ENCODE measurements at regions not wholly inside any gene's neighbourhood (a gene's known extent, or its start where the extent isn't known, plus 50 kb on each side); places are given as distances from the start of the nearest gene placed in this dataset.

DNA sequence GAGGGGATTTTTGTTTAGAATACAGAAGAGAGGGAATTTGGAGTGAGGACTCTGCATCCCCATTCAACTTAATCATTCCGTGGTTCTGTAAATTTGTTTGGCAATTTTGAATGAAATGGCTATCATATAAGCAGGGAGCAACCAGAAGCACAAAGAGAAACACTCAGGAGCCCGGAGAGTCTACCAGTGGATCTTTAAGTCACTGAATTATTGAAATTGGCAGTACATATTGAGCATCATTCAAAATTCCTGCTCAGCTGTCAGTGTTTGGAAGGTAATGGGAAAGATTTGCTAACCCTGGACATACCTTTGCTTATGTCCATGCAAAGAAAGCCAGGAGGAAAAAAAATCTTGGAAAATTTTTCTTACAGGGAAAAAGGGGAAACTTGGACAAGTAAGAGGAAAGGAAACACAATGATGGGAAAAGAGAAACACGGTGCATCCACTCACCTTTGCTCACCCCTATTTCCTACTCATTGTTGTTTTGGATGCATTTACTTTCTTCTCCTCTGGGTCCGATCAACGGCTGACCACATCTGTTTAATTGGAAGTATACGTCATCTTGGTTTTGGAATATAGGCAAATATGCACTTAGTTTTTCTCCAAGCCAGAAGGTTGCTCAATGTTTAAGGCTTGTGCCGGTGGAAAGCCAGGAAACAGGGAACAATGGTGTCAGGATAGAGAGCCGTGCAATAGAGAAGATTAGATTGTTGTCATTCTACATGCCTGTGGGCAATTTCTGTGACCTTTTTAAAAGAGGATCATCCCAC is 243.0 kb upstream of the LYPLAL1 start:
- no peak overlapping the region for H2AFZ ChIP-seq (ENCODE audit: low read depth, low read length, poor library complexity, severe bottlenecking)
- ChIA-PET RAD21 (ENCODE audit: low non-redundant PET in 1 of 2, low total read pairs in 2 of 2, uncharacterized antibody in 2 of 2, unreplicated experiment in 2 of 2) (no interaction called here), POLR2A (no interaction called here), CTCF (no interaction called here)
- TF ChIP-seq FOSL1 (IDR thresholded peaks at IDR 0.05; ENCODE audit: low read depth) (no peak), EZH2phosphoT487 (IDR thresholded peaks at IDR 0.05; ENCODE audit: borderline replicate concordance) (no peak), RAD21 (IDR thresholded peaks at IDR 0.05; ENCODE audit: low read depth) (no peak), SIN3A (IDR thresholded peaks at IDR 0.05; ENCODE audit: low read depth) (no peak), ZFX (IDR thresholded peaks at IDR 0.05) (no peak), ATF3 (IDR thresholded peaks at IDR 0.05) (no peak), JUND (IDR thresholded peaks at IDR 0.05) (no peak), SRF (IDR thresholded peaks at IDR 0.05; ENCODE audit: low read depth) (no peak), YY1 (IDR thresholded peaks at IDR 0.05; ENCODE audit: extremely low read depth, insufficient replicate concordance, low read depth, low read length) (no peak), TCF7L2 (IDR thresholded peaks at IDR 0.05; ENCODE audit: borderline replicate concordance, extremely low read depth, insufficient read depth, insufficient read length) (no peak), SP1 (IDR thresholded peaks at IDR 0.05; ENCODE audit: low read depth) (no peak), POLR2A (IDR thresholded peaks at IDR 0.05; ENCODE audit: borderline replicate concordance, extremely low read depth, insufficient read depth, insufficient read length) (no peak), EZH2 (IDR thresholded peaks at IDR 0.05) (no peak), ZNF274 (IDR thresholded peaks at IDR 0.05; ENCODE audit: low read depth, low read length) (no peak), CBX3 (IDR thresholded peaks at IDR 0.05; ENCODE audit: low read depth) (no peak)
- TF ChIP-seq, protein P1, sequence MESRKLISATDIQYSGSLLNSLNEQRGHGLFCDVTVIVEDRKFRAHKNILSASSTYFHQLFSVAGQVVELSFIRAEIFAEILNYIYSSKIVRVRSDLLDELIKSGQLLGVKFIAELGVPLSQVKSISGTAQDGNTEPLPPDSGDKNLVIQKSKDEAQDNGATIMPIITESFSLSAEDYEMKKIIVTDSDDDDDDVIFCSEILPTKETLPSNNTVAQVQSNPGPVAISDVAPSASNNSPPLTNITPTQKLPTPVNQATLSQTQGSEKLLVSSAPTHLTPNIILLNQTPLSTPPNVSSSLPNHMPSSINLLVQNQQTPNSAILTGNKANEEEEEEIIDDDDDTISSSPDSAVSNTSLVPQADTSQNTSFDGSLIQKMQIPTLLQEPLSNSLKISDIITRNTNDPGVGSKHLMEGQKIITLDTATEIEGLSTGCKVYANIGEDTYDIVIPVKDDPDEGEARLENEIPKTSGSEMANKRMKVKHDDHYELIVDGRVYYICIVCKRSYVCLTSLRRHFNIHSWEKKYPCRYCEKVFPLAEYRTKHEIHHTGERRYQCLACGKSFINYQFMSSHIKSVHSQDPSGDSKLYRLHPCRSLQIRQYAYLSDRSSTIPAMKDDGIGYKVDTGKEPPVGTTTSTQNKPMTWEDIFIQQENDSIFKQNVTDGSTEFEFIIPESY (IDR thresholded peaks at IDR 0.05; ENCODE audit: extremely low read depth, insufficient replicate concordance, low read length), result no peak
- TF ChIP-seq, protein P2, sequence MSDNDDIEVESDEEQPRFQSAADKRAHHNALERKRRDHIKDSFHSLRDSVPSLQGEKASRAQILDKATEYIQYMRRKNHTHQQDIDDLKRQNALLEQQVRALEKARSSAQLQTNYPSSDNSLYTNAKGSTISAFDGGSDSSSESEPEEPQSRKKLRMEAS (IDR thresholded peaks at IDR 0.05), result no peak
- TF ChIP-seq, protein P3, sequence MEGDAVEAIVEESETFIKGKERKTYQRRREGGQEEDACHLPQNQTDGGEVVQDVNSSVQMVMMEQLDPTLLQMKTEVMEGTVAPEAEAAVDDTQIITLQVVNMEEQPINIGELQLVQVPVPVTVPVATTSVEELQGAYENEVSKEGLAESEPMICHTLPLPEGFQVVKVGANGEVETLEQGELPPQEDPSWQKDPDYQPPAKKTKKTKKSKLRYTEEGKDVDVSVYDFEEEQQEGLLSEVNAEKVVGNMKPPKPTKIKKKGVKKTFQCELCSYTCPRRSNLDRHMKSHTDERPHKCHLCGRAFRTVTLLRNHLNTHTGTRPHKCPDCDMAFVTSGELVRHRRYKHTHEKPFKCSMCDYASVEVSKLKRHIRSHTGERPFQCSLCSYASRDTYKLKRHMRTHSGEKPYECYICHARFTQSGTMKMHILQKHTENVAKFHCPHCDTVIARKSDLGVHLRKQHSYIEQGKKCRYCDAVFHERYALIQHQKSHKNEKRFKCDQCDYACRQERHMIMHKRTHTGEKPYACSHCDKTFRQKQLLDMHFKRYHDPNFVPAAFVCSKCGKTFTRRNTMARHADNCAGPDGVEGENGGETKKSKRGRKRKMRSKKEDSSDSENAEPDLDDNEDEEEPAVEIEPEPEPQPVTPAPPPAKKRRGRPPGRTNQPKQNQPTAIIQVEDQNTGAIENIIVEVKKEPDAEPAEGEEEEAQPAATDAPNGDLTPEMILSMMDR (IDR thresholded peaks at IDR 0.05 in 2 of 3, conservative IDR thresholded peaks at IDR 0.05 in 1 of 3; ENCODE audit: borderline replicate concordance in 1 of 3, insufficient read depth in 1 of 3, low read depth in 2 of 3, low read length in 2 of 3), result no peak
- no peaks in the 10 kb centered on the region for H3K36me3 ChIP-seq (ENCODE audit: control insufficient read depth in 1 of 2, insufficient read depth in 2 of 2, low read length in 2 of 2)
- H3K4me1 ChIP-seq (ENCODE audit: control insufficient read depth in 1 of 2, insufficient read depth in 2 of 2, low read length in 2 of 2), result no peaks in the 10 kb centered on the region
- H3K79me2 ChIP-seq (ENCODE audit: insufficient read depth, low read length), result no peaks in the 10 kb centered on the region
- no peak for ATAC-seq
- H4K20me1 ChIP-seq (ENCODE audit: insufficient read depth), result no peaks in the 10 kb centered on the region
- intact Hi-C loops (cut with micrococcal nuclease), result no loop called here
- no peak overlapping the region for H3K4me2 ChIP-seq (ENCODE audit: low read length)
- no peaks in the 10 kb centered on the region for H3K9me2 ChIP-seq (ENCODE audit: insufficient read depth)
- no peaks in the 10 kb centered on the region for H3K9me3 ChIP-seq (ENCODE audit: control insufficient read depth in 1 of 2, insufficient read depth in 1 of 2, low read depth in 1 of 2, low read length in 2 of 2)
- H3K4me3 ChIP-seq (replicated peaks in 1 of 2; ENCODE audit: low read depth in 1 of 2, low read length in 2 of 2), result no peak overlapping the region
- no peak overlapping the region for H3K9ac ChIP-seq (ENCODE audit: low read length)
- no peak for DNase-seq (ENCODE audit: low read depth, low spot score)
- no TSS peak for BruUV-seq (replicated peaks)
- no peaks in the 10 kb centered on the region for H3K27me3 ChIP-seq (ENCODE audit: insufficient read depth, low read length)
- no peak overlapping the region for H3K27ac ChIP-seq (ENCODE audit: low read depth, low read length)
